ENCODE measurements at regions not wholly inside any gene's neighbourhood (a gene's known extent, or its start where the extent isn't known, plus 50 kb on each side); places are given as distances from the start of the nearest gene placed in this dataset.

GRCh38 chr20:48468571-48468970 lies 359.2 kb downstream of the PREX1 start:
- no peak for DNase-seq (ENCODE audit: low read depth in 2 of 3, low spot score in 2 of 3)

DNA sequence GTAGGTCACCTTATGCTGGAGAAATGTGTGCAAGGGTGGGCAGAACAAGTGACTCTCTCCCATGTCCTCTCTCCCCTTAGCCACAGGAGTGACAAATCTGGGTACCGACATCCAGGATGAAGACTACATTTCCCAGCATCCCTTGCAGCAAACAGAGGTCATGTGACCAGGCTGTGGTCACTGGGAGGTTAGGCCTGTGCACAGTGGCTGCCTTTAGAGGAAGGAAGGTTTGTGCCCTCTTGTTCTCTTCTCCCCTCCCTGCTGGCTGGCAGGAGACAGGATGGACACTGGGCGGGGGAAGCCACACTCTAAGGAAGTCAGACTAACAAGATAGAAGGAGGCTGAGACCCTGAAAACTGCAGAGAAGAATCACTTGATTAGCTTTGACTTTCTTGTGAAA lies 360.2 kb downstream of the PREX1 start:
- DNase-seq (ENCODE audit: low read depth in 2 of 3, low spot score in 2 of 3): no peak

- no peak for DNase-seq (ENCODE audit: low read depth in 2 of 3, low spot score in 2 of 3)
Measured at GRCh38 chr20:48465271-48465670, 362.5 kb downstream of the PREX1 start.

- DNase-seq (ENCODE audit: low read depth in 2 of 3, low spot score in 2 of 3): no peak
Measured at GRCh38 chr20:48463916-48464315, 363.9 kb downstream of the PREX1 start.

DNA sequence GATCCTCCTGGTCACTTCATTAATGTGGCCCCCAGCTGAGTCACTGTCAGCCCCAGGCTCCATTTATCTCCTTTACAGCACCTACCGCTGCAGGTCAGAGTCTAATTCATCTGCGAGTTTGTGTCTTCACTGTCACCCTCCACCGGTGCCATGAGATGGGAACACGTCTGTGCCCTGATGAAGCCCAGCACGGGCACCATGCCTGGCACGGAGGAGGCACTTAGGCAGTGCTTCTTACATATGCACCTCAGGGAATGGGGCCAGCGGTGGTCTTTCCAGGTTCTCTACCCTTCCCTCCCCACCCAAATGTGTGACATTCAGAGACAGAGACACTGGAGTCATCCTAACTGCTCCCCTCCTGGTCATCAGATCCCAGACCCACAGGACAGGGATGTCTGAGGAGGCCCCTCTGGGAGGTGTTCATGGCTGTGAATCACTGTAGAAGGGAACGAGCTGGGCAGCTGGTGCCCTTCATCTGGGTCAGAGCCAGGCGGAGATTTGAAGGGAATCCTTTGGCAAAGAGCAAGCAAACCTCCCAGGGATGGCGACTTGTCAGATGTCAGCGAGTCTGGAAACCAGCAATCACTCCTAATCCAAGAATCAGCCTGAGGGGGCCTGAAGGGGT lies 364.6 kb downstream of the PREX1 start:
- no peak for DNase-seq (ENCODE audit: low read depth in 2 of 3, low spot score in 2 of 3)

GRCh38 chr20:48461735-48462119 lies 366.1 kb downstream of the PREX1 start:
- DNase-seq (ENCODE audit: low read depth in 2 of 3, low spot score in 2 of 3): no peak

DNA sequence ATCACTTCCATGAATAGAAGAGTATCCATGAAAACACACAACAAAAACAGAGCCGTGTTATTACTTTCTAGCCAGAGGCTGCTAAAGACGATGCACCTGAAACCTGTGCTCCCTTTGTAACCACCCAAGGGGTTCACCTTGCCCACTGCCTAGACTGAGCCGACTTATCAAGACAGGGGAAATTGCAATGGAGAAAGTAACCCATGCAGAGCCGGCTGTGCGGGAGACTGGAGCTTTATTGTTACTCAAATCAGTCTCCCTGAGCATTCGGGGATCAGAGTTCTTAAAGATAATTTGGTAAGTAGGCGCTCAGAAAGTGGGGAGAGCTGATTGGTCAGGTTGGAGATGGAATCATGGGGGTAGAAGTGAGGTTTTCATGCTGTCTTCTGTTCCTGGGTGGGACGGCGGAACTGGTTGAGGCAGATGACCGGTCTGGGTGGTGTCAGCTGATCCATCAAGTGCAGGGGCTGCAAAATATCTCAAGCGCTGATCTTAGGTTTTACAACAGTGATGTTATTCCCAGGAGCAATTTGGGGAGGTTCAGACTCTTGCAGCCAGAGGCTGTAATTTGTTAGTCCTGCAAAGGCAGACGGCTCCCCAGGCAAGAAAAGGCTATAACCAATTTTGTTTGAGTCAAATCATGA lies 366.6 kb downstream of the PREX1 start:
- no peak for DNase-seq (ENCODE audit: low read depth in 2 of 3, low spot score in 2 of 3)

- DNase-seq (ENCODE audit: low read depth in 2 of 3, low spot score in 2 of 3): no peak
Measured at GRCh38 chr20:48460681-48461080, 367.1 kb downstream of the PREX1 start.

GRCh38 chr20:48459722-48460395 lies 367.9 kb downstream of the PREX1 start:
- no peak for DNase-seq (ENCODE audit: low read depth in 2 of 3, low spot score in 2 of 3)

DNA sequence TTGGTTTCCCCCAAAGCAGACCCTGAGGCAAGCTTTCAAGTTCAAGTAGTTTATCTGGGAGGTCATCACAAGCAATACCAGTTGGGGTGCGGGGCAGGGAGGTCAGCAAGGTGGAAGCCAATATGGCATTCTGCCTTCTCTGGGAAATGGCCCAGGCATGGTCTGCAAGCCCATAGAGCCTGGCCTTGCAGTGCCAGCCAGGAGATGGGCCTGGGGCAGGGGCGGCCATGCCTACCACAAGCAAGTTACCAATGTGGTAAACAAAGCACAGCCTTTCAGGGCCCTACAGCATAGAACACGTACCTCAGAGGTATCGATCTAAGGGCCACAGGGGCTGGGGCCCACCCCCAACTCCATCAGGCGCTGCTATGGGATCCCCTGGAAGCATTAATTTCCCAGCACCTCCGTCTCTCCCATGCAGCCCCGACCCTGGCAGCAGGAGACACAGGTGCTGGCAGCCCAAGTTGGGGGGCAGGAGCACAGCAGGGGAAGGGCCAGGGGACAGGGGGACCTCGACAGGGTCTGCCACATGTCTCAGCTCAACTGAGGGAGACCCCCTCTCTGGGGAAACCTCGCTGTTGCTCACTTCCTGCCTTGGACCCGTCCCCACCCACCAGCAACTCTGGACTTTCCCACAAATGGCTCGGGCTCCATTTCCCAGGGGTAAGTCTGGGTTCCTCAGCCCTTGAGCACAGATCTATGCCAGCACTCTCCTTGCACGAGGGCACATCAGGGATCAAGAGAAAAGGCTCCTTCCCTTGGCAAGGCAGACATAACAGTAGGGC lies 369.0 kb downstream of the PREX1 start:
- no peak for DNase-seq (ENCODE audit: low read depth in 2 of 3, low spot score in 2 of 3)

DNA sequence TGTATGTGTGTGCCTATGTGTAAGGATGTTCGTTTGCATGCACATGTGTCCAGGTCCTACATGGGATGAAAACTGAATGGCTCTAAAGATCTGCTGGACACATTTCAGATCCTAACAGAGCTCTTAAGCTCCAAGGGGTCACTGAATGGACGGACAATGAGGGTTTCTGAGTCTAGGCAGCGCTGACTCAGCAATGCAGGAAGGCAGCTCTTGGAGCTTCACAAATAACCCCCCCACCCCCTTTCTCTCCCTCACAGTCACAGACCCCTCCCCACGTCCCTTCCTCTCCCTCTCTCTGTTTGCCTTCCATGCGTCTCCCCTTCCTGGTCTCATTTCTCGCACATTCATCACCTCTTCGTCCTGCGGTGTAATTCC lies 369.8 kb downstream of the PREX1 start:
- no peak for DNase-seq (ENCODE audit: low read depth in 2 of 3, low spot score in 2 of 3)

GRCh38 chr20:48457193-48458002 lies 370.4 kb downstream of the PREX1 start:
- no peak for DNase-seq (ENCODE audit: low read depth in 2 of 3, low spot score in 2 of 3)

DNA sequence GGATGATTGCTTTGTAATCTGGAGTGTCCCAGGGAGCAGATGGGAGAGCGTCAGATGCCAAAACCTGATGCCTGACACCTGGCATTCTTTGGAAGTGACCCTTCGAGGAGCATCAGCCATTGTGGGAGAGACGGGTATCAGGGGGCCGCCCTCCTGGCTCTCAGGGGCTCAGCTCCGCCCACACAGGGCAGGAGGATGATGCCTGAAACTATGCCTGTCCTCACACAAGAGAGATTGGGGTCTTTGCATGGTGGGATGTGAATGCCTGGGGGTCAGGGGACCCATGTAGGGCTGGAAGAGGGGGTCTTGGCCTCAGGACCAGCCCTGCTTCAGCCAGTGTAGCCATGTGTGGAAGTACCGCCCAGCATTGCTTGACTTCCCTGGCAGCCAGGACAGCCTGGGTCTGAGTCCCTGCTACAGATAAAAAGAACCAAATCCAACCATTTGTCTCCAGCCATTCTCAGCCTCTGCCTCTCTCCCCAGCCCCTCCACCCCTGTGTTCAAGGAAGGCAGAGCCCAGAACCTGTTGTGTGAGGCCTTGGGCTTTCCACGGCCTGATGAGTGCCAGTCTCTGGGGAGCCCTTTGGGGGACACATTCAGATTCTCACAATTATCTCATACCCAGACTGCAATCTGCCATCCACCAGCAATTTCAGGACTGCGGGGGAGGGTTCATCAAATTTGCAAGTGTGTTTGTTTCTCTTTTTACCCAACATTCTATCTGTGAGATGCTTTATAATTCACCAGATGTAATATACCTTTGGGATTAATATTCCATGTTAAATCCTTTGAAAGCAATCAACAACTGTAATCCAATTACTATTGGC lies 371.2 kb downstream of the PREX1 start:
- DNase-seq (ENCODE audit: low read depth in 2 of 3, low spot score in 2 of 3): no peak

GRCh38 chr20:48455651-48456365 lies 372.0 kb downstream of the PREX1 start:
- no peak for DNase-seq (ENCODE audit: low read depth in 2 of 3, low spot score in 2 of 3)

GRCh38 chr20:48454671-48455490 lies 372.9 kb downstream of the PREX1 start:
- DNase-seq (ENCODE audit: low read depth in 2 of 3, low spot score in 2 of 3): no peak

DNA sequence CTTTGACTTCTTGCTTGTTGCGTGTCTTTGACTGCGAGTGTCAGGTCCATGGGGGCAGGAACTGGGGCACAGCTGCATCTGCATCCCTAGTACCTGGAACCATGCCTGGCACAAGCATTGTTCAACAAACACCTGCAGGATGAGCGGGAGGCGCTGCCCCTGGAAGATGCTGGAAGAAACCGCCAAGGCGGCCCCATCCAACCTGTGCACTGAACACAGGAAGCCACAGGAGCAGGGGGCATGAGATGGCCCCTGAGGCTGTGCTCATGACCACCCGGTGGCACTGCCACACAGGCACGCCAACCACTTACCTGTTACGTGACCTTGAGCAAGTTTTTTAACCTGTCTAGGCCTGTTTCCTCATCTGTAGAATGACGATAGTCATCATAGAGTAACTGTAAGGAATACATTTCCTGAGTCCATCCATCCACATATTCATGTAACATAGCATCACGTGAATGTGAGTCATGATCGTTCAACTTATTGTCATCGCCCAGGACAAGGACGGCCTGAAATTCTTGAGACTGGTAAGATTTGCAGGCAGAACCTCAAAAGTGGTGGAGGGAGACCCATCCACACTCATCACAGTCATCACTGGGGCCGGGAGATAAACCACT lies 374.2 kb downstream of the PREX1 start:
- no peak for DNase-seq (ENCODE audit: low read depth in 2 of 3, low spot score in 2 of 3)

GRCh38 chr20:48451401-48451800 lies 376.4 kb downstream of the PREX1 start:
- DNase-seq (ENCODE audit: low read depth in 2 of 3, low spot score in 2 of 3): no peak

Data from hematopoietic multipotent progenitor cell (in vitro differentiated cells).